Liver (tissue), 8 donors: ENCODE measurements at regions not wholly inside any gene's neighbourhood (a gene's known extent, or its start where the extent isn't known, plus 50 kb on each side); places are given as distances from the start of the nearest gene placed in this dataset.

Source experiments
- DNase-seq: peaks from one replicate; pipeline ENCODE4 v3.0.0-alpha.2; 2017; ENCODE audit warnings: low spot score
- H3K27ac ChIP-seq, 2 donors: one replicate each; pipeline ENCODE4 v1.7.0; 2013; ENCODE audit warnings: inconsistent platforms in 2 of 2, low read length in 2 of 2, control low read depth in 1 of 2, low read depth in 1 of 2, mild to moderate bottlenecking in 1 of 2
- H3K27me3 ChIP-seq, 4 donors: one replicate each; pipeline versions ENCODE4 v1.6.1 to v1.7.0; 2013; ENCODE audit warnings: low read length in 3 of 4, inconsistent platforms in 1 of 4, mild to moderate bottlenecking in 1 of 4, moderate library complexity in 1 of 4; ENCODE audit not compliant: control insufficient read depth in 4 of 4, insufficient read depth in 4 of 4
- H3K36me3 ChIP-seq, 4 donors: one replicate each; pipeline versions ENCODE4 v1.6.1 to v1.7.0; 2013; ENCODE audit warnings: low read length in 3 of 4, mild to moderate bottlenecking in 3 of 4, low read depth in 1 of 4, moderate library complexity in 1 of 4; ENCODE audit not compliant: control insufficient read depth in 4 of 4, insufficient read depth in 3 of 4
- H3K4me1 ChIP-seq, 4 donors: one replicate each; pipeline versions ENCODE4 v1.6.1 to v1.7.0; 2013; ENCODE audit warnings: low read length in 3 of 4, mild to moderate bottlenecking in 3 of 4, moderate library complexity in 1 of 4; ENCODE audit not compliant: control insufficient read depth in 4 of 4, insufficient read depth in 4 of 4
- H3K4me3 ChIP-seq, 3 donors: one replicate each; pipeline versions ENCODE4 v1.6.1 to v1.7.0; 2013; ENCODE audit warnings: low read length in 3 of 3, control low read depth in 1 of 3, low read depth in 1 of 3, mild to moderate bottlenecking in 1 of 3
- H3K9ac ChIP-seq, 2 donors: one replicate each; pipeline ENCODE4 v1.7.0; 2013; ENCODE audit warnings: low read length in 2 of 2, mild to moderate bottlenecking in 2 of 2, moderate library complexity in 2 of 2, control low read depth in 1 of 2, low read depth in 1 of 2
- H3K9me3 ChIP-seq, 4 donors: one replicate each; pipeline versions ENCODE4 v1.6.1 to v1.7.0; 2013; ENCODE audit warnings: low read length in 3 of 4; ENCODE audit not compliant: control insufficient read depth in 4 of 4
- ATF3 ChIP-seq: IDR thresholded peaks from 2 replicates; pipeline ENCODE4 v1.6.1; 2016; ENCODE audit warnings: antibody characterized with exemption
- CTCF ChIP-seq: fragments of 150-350 bp; IDR thresholded peaks from 2 replicates; pipeline ENCODE4 v1.5.1; 2017; ENCODE audit warnings: improper control_type of control experiment, low read depth, low read length; ENCODE audit not compliant: missing input control
- EGR1 ChIP-seq, 2 donors: IDR thresholded peaks; 2 replicates each; pipeline ENCODE4 v1.6.1; 2016 to 2018; ENCODE audit warnings: antibody characterized with exemption in 2 of 2, low read depth in 2 of 2
- FOXA1 ChIP-seq: IDR thresholded peaks from 2 replicates; pipeline ENCODE4 v1.6.1; 2016; ENCODE audit warnings: antibody characterized with exemption
- FOXA2 ChIP-seq: IDR thresholded peaks from 2 replicates; pipeline ENCODE4 v1.6.1; 2016; ENCODE audit warnings: antibody characterized with exemption
- GABPA ChIP-seq, 2 donors: IDR thresholded peaks in 1 of 2; conservative IDR thresholded peaks in 1 of 2; 2 replicates each; pipeline ENCODE4 v1.6.1; 2016; ENCODE audit warnings: antibody characterized with exemption in 2 of 2, mild to moderate bottlenecking in 1 of 2, moderate library complexity in 1 of 2
- HNF4A ChIP-seq, 2 donors: conservative IDR thresholded peaks; 2 replicates each; pipeline ENCODE4 v1.6.1; 2016; ENCODE audit warnings: antibody characterized with exemption in 2 of 2, mild to moderate bottlenecking in 2 of 2
- HNF4G ChIP-seq: IDR thresholded peaks from 2 replicates; pipeline ENCODE4 v1.6.1; 2016; ENCODE audit warnings: antibody characterized with exemption
- JUND ChIP-seq, 2 donors: IDR thresholded peaks; 2 replicates each; pipeline ENCODE4 v1.6.1; 2016; ENCODE audit warnings: antibody characterized with exemption in 2 of 2
- MAX ChIP-seq: IDR thresholded peaks from 2 replicates; pipeline ENCODE4 v1.6.1; 2016; ENCODE audit warnings: antibody characterized with exemption
- NR2F2 ChIP-seq: IDR thresholded peaks from 2 replicates; pipeline ENCODE4 v1.6.1; 2016; ENCODE audit warnings: antibody characterized with exemption
- REST ChIP-seq: IDR thresholded peaks from 2 replicates; pipeline ENCODE4 v1.6.1; 2016; ENCODE audit warnings: antibody characterized with exemption, mild to moderate bottlenecking
- RXRA ChIP-seq, 2 donors: IDR thresholded peaks; 2 replicates each; pipeline ENCODE4 v1.6.1; 2017 to 2018; ENCODE audit warnings: antibody characterized with exemption in 2 of 2, mild to moderate bottlenecking in 1 of 2
- SP1 ChIP-seq: IDR thresholded peaks from 2 replicates; pipeline ENCODE4 v1.6.1; 2018; ENCODE audit warnings: antibody characterized with exemption, mild to moderate bottlenecking
- TAF1 ChIP-seq: conservative IDR thresholded peaks from 2 replicates; pipeline ENCODE4 v1.6.1; 2016; ENCODE audit warnings: antibody characterized with exemption, mild to moderate bottlenecking
- YY1 ChIP-seq: IDR thresholded peaks from 2 replicates; pipeline ENCODE4 v1.6.1; 2016; ENCODE audit warnings: antibody characterized with exemption, mild to moderate bottlenecking
- ZBTB33 ChIP-seq: IDR thresholded peaks from 2 replicates; pipeline ENCODE4 v1.6.1; 2016; ENCODE audit warnings: antibody characterized with exemption
- WGBS: extraction: QIAGEN DNeasy Blood & Tissue Kit; methylation state at CpG from one replicate; pipeline ENCODE4 v1.1.7; 2013; 5-methylcytosine and 5-hydroxymethylcytosine counted together
- donor health status: healthy.
- donor health status: healthy.
- donor health status: healthy.
- donor health status: healthy.
- donor health status: healthy.

- Histone ChIP-seq H3K27ac (no peak overlapping the region), H3K4me3 (no peak overlapping the region), H3K9ac (no peak overlapping the region), H3K9me3 (no peaks in the 10 kb centered on the region), H3K27me3 (no peaks in the 10 kb centered on the region), H3K4me1 (no peaks in the 10 kb centered on the region), H3K36me3 (no peaks in the 10 kb centered on the region)
- DNase-seq = no peak
- TF ChIP-seq HNF4G (no peak), RXRA (IDR thresholded peaks at IDR 0.05) (no peak), TAF1 (no peak), GABPA (IDR thresholded peaks at IDR 0.05 in 1 of 2, conservative IDR thresholded peaks at IDR 0.05 in 1 of 2) (no peak), FOXA1 (no peak), REST (no peak), FOXA2 (no peak), SP1 (no peak), NR2F2 (no peak), CTCF (no peak), JUND (IDR thresholded peaks at IDR 0.05) (no peak), ZBTB33 (no peak), YY1 (no peak), ATF3 (no peak), HNF4A (conservative IDR thresholded peaks at IDR 0.05) (no peak), EGR1 (IDR thresholded peaks at IDR 0.05; ENCODE audit: low read depth in 2 of 2) (no peak), MAX (no peak)
- 88% methylated on average over 1 of the region's 1 CpG for WGBS
These were observed 237.5 kb upstream of the DIAPH2 start for GRCh38 chrX:96447161-96447560.

- no peak for DNase-seq
- Histone ChIP-seq H3K4me3 (no peak overlapping the region), H3K9me3 (no peaks in the 10 kb centered on the region), H3K4me1 (peaks cover 0 to 4% (median 2%) of the 10 kb centered on the region in 4 donors), H3K9ac (no peak overlapping the region), H3K27ac (no peak overlapping the region), H3K27me3 (no peaks in the 10 kb centered on the region), H3K36me3 (no peaks in the 10 kb centered on the region)
- 74% methylated on average over 6 of the region's 6 CpGs for WGBS
- TF ChIP-seq TAF1 (no peak), REST (no peak), YY1 (no peak), HNF4A (conservative IDR thresholded peaks at IDR 0.05) (no peak), FOXA1 (no peak), JUND (IDR thresholded peaks at IDR 0.05) (no peak), RXRA (IDR thresholded peaks at IDR 0.05) (no peak), ZBTB33 (no peak), NR2F2 (no peak)
These were observed 235.5 kb upstream of the DIAPH2 start for GRCh38 chrX:96449191-96449590.
